Neural progenitor cell (in vitro differentiated cells): ENCODE measurements at regions not wholly inside any gene's neighbourhood (a gene's known extent, or its start where the extent isn't known, plus 50 kb on each side); places are given as distances from the start of the nearest gene placed in this dataset.
A peak's percentile ranks its signal among the peaks of the same experiment; 100 is the strongest.

ENCODE experiments used
- DNase-seq: peaks from one replicate; pipeline ENCODE4 v3.0.0-alpha.2; 2016; ENCODE audit warnings: low spot score
- H2AFZ ChIP-seq: fragments of 200-600 bp; sonication (generic); replicated peaks from 2 replicates; pipeline ENCODE4 v1.6.1; 2016; ENCODE audit warnings: antibody characterized with exemption
- H3F3A ChIP-seq: fragments of 200-600 bp; sonication (generic); 2 replicates; pipeline ENCODE4 v1.6.1; 2016; ENCODE audit warnings: antibody characterized with exemption, low read depth
- H3K27ac ChIP-seq: fragments of 200-600 bp; sonication (generic); 2 replicates; pipeline ENCODE4 v1.5.1; 2016; ENCODE audit warnings: mild to moderate bottlenecking
- H3K27me3 ChIP-seq: fragments of 200-600 bp; sonication (generic); 2 replicates; pipeline ENCODE4 v1.6.1; 2016; ENCODE audit warnings: mild to moderate bottlenecking, moderate library complexity
- H3K36me3 ChIP-seq: fragments of 200-600 bp; sonication (generic); 2 replicates; pipeline ENCODE4 v1.5.1; 2016
- H3K4me1 ChIP-seq: fragments of 200-600 bp; sonication (generic); 2 replicates; pipeline ENCODE4 v1.6.1; 2016; ENCODE audit warnings: mixed run types
- H3K4me2 ChIP-seq: fragments of 200-600 bp; sonication (generic); 2 replicates; pipeline ENCODE4 v1.6.1; 2016
- H3K4me3 ChIP-seq: fragments of 200-600 bp; sonication (generic); 2 replicates; pipeline ENCODE4 v1.5.1; 2016
- H3K79me2 ChIP-seq: fragments of 200-600 bp; sonication (generic); 2 replicates; pipeline ENCODE4 v1.6.1; 2016; ENCODE audit warnings: low read depth
- H3K9ac ChIP-seq: fragments of 200-600 bp; sonication (generic); 2 replicates; pipeline ENCODE4 v1.6.1; 2016
- H3K9me3 ChIP-seq: fragments of 200-600 bp; sonication (generic); 2 replicates; pipeline ENCODE4 v1.5.1; 2016; ENCODE audit warnings: low read depth
- H4K20me1 ChIP-seq: fragments of 200-600 bp; sonication (generic); 2 replicates; pipeline ENCODE4 v1.6.1; 2016; ENCODE audit warnings: low read depth
- H3K27ac Mint-ChIP-seq: 3 replicates; pipeline ENCODE4 v1.8.0; 2021; ENCODE audit warnings: mixed read lengths
- H3K27me3 Mint-ChIP-seq: 2 replicates; pipeline ENCODE4 v1.8.0; 2022; ENCODE audit warnings: low read depth, mild to moderate bottlenecking, inconsistent platforms, moderate library complexity, mixed read lengths; ENCODE audit not compliant: insufficient read depth
- H3K36me3 Mint-ChIP-seq: 3 replicates; pipeline ENCODE4 v1.8.0; 2021; ENCODE audit warnings: mixed read lengths
- H3K4me1 Mint-ChIP-seq: 3 replicates; pipeline ENCODE4 v1.8.0; 2021; ENCODE audit warnings: mixed read lengths
- H3K4me3 Mint-ChIP-seq: 3 replicates; pipeline ENCODE4 v1.8.0; 2021; ENCODE audit warnings: mild to moderate bottlenecking, moderate library complexity, mixed read lengths
- H3K9me3 Mint-ChIP-seq: 3 replicates; pipeline ENCODE4 v1.8.0; 2020; ENCODE audit warnings: mixed read lengths
- EZH2 ChIP-seq: fragments of 200-600 bp; sonication (generic); IDR thresholded peaks from 2 replicates; pipeline ENCODE4 v1.6.1; 2017; ENCODE audit warnings: antibody characterized with exemption, mild to moderate bottlenecking, moderate library complexity
- EZH2phosphoT487 ChIP-seq: fragments of 200-600 bp; sonication (generic); IDR thresholded peaks from 2 replicates; pipeline ENCODE4 v1.6.1; 2017; ENCODE audit warnings: antibody characterized with exemption
- TF ChIP-seq, protein P1 (sequence below): fragments of 200-600 bp; sonication (generic); IDR thresholded peaks from 2 replicates; pipeline ENCODE4 v1.5.1; 2017; ENCODE audit warnings: antibody characterized with exemption, mild to moderate bottlenecking

DNA sequence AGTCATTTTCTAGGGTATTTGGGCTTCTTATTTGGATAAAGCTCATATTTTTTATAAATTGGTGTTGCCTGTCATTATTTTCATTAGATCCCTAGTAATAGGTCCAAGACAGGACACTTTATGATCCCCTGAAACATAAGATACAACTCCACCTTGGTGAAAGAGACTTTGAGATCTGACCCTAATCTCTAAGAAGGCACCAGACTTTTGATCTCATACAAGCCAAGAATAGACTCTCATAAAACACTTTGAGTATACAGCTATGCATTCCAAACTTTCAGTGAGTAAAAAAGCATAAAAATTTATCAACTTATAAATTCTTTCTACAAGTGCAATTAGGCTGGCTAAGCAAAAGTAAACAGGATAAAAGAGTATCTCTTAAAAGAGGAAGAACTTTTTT lies 451.2 kb downstream of the MN1 start:
- Mint-ChIP-seq H3K9me3 (peaks cover 25% of the 10 kb centered on the region), H3K4me1 (peaks cover 22% of the 10 kb centered on the region), H3K36me3 (no peaks in the 10 kb centered on the region), H3K4me3 (no peak overlapping the region), H3K27ac (no peak overlapping the region), H3K27me3 (peaks cover 11% of the 10 kb centered on the region)
- no peak for DNase-seq
- Histone ChIP-seq H3F3A (peaks cover 13% of the 10 kb centered on the region), H3K9me3 (no peaks in the 10 kb centered on the region), H3K4me3 (no peak overlapping the region), H3K4me2 (no peak overlapping the region), H3K27ac (no peak overlapping the region), H3K27me3 (no peaks in the 10 kb centered on the region), H3K36me3 (no peaks in the 10 kb centered on the region), H3K9ac (no peak overlapping the region), H3K4me1 (peaks cover 29% of the 10 kb centered on the region), H2AFZ (no peak overlapping the region), H3K79me2 (no peaks in the 10 kb centered on the region), H4K20me1 (no peaks in the 10 kb centered on the region)
- no peak for TF ChIP-seq EZH2
- TF ChIP-seq, protein P1, sequence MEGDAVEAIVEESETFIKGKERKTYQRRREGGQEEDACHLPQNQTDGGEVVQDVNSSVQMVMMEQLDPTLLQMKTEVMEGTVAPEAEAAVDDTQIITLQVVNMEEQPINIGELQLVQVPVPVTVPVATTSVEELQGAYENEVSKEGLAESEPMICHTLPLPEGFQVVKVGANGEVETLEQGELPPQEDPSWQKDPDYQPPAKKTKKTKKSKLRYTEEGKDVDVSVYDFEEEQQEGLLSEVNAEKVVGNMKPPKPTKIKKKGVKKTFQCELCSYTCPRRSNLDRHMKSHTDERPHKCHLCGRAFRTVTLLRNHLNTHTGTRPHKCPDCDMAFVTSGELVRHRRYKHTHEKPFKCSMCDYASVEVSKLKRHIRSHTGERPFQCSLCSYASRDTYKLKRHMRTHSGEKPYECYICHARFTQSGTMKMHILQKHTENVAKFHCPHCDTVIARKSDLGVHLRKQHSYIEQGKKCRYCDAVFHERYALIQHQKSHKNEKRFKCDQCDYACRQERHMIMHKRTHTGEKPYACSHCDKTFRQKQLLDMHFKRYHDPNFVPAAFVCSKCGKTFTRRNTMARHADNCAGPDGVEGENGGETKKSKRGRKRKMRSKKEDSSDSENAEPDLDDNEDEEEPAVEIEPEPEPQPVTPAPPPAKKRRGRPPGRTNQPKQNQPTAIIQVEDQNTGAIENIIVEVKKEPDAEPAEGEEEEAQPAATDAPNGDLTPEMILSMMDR = no peak
- no peak for TF ChIP-seq EZH2phosphoT487

DNA sequence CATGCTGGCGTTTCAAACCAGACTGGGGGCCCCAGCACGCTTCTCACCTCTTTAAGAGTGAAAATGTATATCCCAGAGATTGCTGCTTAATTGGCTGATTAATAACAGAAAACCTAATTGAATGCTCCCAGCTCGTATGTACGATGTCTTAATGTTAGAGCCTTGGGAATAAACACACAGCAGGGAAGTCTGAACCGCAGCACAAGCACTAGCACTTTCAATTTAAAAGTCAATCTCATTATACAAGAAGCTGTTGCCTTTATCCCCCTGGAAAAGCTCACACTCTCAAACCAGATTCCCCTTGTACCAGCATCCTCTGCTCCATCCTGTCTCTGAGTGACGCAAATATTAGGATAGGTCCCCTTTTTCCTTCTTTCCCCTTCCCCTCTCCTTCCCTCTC lies 449.1 kb downstream of the MN1 start:
- no peak overlapping the region for H3K9ac ChIP-seq
- Mint-ChIP-seq H3K27ac (peak overlapping the region; percentile 20), H3K4me3 (peak overlapping the region; percentile 22), H3K4me1 (peaks cover 22% of the 10 kb centered on the region), H3K27me3 (peaks cover 11% of the 10 kb centered on the region), H3K36me3 (no peaks in the 10 kb centered on the region), H3K9me3 (peaks cover 40% of the 10 kb centered on the region)
- H3K79me2 ChIP-seq = no peaks in the 10 kb centered on the region
- H4K20me1 ChIP-seq = no peaks in the 10 kb centered on the region
- H3K27me3 ChIP-seq = no peaks in the 10 kb centered on the region
- no peak for DNase-seq
- H3F3A ChIP-seq = peaks cover 13% of the 10 kb centered on the region
- H3K36me3 ChIP-seq = peaks cover 7% of the 10 kb centered on the region
- H3K4me2 ChIP-seq = peak overlapping the region; percentile 47
- no peak overlapping the region for H3K27ac ChIP-seq
- H3K4me3 ChIP-seq = no peak overlapping the region
- peak overlapping the region; percentile 85 for H2AFZ ChIP-seq
- peaks cover 14% of the 10 kb centered on the region for H3K9me3 ChIP-seq
- TF ChIP-seq EZH2 = no peak
- TF ChIP-seq, protein P1 = no peak
- TF ChIP-seq EZH2phosphoT487 = no peak
- H3K4me1 ChIP-seq = peaks cover 22% of the 10 kb centered on the region

DNA sequence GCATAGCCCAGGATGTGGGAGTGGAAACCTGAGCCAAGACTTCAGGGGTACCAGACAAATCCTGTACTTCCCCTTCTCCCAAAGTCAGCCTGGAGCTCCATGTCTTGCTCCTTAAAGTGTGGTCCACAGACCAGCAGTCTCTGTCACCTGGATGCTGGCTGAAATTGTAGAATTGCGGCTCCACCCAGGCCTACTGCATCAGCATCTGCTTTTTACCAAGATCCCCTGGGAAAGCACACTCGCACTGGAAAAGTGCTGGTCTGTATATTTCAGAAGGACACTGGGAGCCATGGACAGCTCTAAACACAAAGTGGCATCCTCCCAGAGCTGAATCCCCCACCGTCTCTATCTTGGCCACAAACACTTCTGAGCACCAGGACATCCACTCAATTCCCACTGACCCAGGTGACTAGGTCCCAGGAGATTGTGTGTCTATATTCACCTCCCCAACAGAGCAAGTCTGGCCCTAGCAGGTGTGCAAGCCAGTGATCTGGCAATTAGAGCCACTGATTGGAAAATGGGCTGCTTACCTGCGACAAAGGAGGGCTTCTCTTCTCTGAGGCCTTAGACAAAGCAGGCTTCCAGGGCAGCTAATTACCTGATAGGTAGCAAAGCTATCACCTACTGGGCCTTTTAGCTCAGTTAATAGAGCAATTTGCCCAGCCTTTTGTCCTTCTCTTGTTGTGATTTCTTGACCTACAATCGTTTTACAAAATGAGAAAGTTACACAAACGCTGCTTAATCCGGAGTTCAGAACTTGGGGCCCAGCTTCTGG lies 443.3 kb downstream of the MN1 start:
- H3K4me3 ChIP-seq = no peak overlapping the region
- H3K4me2 ChIP-seq = peak overlapping the region; percentile 62
- H3K27ac ChIP-seq = peak overlapping the region; percentile 2
- H3K9me3 ChIP-seq = peaks cover 14% of the 10 kb centered on the region
- peak; percentile 59 for DNase-seq
- peaks cover 22% of the 10 kb centered on the region for H3K9me3 Mint-ChIP-seq
- H3K9ac ChIP-seq = no peak overlapping the region
- H4K20me1 ChIP-seq = no peaks in the 10 kb centered on the region
- no peaks in the 10 kb centered on the region for H3K4me1 Mint-ChIP-seq
- no peak for TF ChIP-seq EZH2
- TF ChIP-seq EZH2phosphoT487 = peak; percentile 29
- TF ChIP-seq, protein P1 = no peak
- peaks cover 14% of the 10 kb centered on the region for H3K4me1 ChIP-seq
- H3F3A ChIP-seq = peaks cover 22% of the 10 kb centered on the region
- H3K27me3 ChIP-seq = no peaks in the 10 kb centered on the region
- no peak overlapping the region for H3K27ac Mint-ChIP-seq
- H2AFZ ChIP-seq = no peak overlapping the region
- no peaks in the 10 kb centered on the region for H3K27me3 Mint-ChIP-seq
- no peak overlapping the region for H3K4me3 Mint-ChIP-seq
- peaks cover 7% of the 10 kb centered on the region for H3K36me3 ChIP-seq
- no peaks in the 10 kb centered on the region for H3K79me2 ChIP-seq
- no peaks in the 10 kb centered on the region for H3K36me3 Mint-ChIP-seq
